OCI-LY1 (cell line): ENCODE measurements at regions not wholly inside any gene's neighbourhood (a gene's known extent, or its start where the extent isn't known, plus 50 kb on each side); places are given as distances from the start of the nearest gene placed in this dataset.

Source experiments
- EZH2 ChIP-seq: fragments of 200-600 bp; sonication (generic), shearing (Covaris generic); IDR thresholded peaks from 2 replicates; pipeline ENCODE4 v1.8.0; 2017; ENCODE audit warnings: borderline replicate concordance, mixed run types, mild to moderate bottlenecking, antibody characterized with exemption, low read length, moderate library complexity, mixed read lengths
- TF ChIP-seq, protein P1 (sequence below): fragments of 200-600 bp; sonication (generic), shearing (Covaris generic); IDR thresholded peaks from 2 replicates; pipeline ENCODE4 v1.5.1; 2017; ENCODE audit warnings: mild to moderate bottlenecking, antibody characterized with exemption, low read length, moderate library complexity, mixed read lengths

DNA sequence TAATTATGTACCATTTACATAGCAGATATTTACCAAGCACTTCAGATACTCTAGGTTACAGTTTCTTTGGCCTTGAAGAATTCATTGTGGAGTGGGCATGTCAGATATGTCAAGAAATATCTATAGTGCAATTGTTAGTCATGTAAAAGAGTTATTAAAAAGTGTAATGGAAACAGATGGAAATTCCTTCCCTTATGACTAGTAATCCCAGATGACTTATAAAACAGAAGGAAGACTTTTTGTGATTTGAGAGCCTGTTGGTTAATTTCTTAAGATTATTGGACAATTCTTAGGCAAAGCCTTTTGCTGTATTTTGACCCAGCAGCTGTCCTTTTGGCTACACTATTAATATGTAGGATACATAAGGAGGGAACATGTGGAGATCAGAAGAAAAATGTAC lies 708.9 kb upstream of the NECTIN3 start:
- TF ChIP-seq, protein P1, sequence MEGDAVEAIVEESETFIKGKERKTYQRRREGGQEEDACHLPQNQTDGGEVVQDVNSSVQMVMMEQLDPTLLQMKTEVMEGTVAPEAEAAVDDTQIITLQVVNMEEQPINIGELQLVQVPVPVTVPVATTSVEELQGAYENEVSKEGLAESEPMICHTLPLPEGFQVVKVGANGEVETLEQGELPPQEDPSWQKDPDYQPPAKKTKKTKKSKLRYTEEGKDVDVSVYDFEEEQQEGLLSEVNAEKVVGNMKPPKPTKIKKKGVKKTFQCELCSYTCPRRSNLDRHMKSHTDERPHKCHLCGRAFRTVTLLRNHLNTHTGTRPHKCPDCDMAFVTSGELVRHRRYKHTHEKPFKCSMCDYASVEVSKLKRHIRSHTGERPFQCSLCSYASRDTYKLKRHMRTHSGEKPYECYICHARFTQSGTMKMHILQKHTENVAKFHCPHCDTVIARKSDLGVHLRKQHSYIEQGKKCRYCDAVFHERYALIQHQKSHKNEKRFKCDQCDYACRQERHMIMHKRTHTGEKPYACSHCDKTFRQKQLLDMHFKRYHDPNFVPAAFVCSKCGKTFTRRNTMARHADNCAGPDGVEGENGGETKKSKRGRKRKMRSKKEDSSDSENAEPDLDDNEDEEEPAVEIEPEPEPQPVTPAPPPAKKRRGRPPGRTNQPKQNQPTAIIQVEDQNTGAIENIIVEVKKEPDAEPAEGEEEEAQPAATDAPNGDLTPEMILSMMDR = no peak
- no peak for TF ChIP-seq EZH2
